ENCODE measurements at regions not wholly inside any gene's neighbourhood (a gene's known extent, or its start where the extent isn't known, plus 50 kb on each side); places are given as distances from the start of the nearest gene placed in this dataset.

GRCh38 chr2:45275806-45276205, 266.6 kb upstream of the SIX2 start:
- DNase-seq, result peak; percentile 88
- ChIA-PET CTCF (no interaction called here), POLR2A (ENCODE audit: unreplicated experiment) (interaction anchor here (0.6 kb wide), 2 partner anchors 10 to 12 kb away, joined by 3 to 9 read pairs; no protein-coding TSS in a partner anchor)
- no peak for TF ChIP-seq CTCF (conservative IDR thresholded peaks at IDR 0.05; ENCODE audit: low read depth, low read length)
- TF ChIP-seq EZH2 (IDR thresholded peaks at IDR 0.05; ENCODE audit: low read length, unreplicated experiment), result no peak
- TF ChIP-seq EZH2phosphoT487 (IDR thresholded peaks at IDR 0.05; ENCODE audit: borderline replicate concordance, low read length), result no peak
- BruUV-seq (replicated peaks), result no TSS peak
- H3K79me2 ChIP-seq (ENCODE audit: low read length), result no peaks in the 10 kb centered on the region
- peaks cover 85% of the 10 kb centered on the region for H3K4me1 ChIP-seq (ENCODE audit: insufficient read depth, low read length)
- peak; percentile 27 for ATAC-seq
- H3K27ac ChIP-seq (ENCODE audit: low read length), result peak overlapping the region; percentile 93
- intact Hi-C loops (cut with micrococcal nuclease), result loop anchor here (5.0 kb wide), 1 partner anchor 104 kb away; no protein-coding TSS in a partner anchor
- H3K9ac ChIP-seq (ENCODE audit: low read length), result peak overlapping the region; percentile 54
- H3K4me2 ChIP-seq (ENCODE audit: low read length), result peak overlapping the region; percentile 60
- no peak overlapping the region for H3K4me3 ChIP-seq (ENCODE audit: low read length)
- H3K27me3 ChIP-seq (ENCODE audit: low read length), result no peaks in the 10 kb centered on the region
- no peaks in the 10 kb centered on the region for H3K36me3 ChIP-seq (ENCODE audit: low read depth, low read length)
- H4K20me1 ChIP-seq (ENCODE audit: low read length), result no peaks in the 10 kb centered on the region
- no peaks in the 10 kb centered on the region for H3K9me2 ChIP-seq (replicated peaks; ENCODE audit: low read length)
- H3F3A ChIP-seq (ENCODE audit: low read length, unreplicated experiment), result peaks cover 8% of the 10 kb centered on the region
- H3K9me3 ChIP-seq (ENCODE audit: low read length), result no peaks in the 10 kb centered on the region
- no peak overlapping the region for H2AFZ ChIP-seq (ENCODE audit: low read length)

GRCh38 chr2:45275242-45275805, 266.1 kb upstream of the SIX2 start:
- no peaks in the 10 kb centered on the region for H3K9me3 ChIP-seq (ENCODE audit: low read length)
- peak overlapping the region; percentile 93 for H3K27ac ChIP-seq (ENCODE audit: low read length)
- peaks cover 80% of the 10 kb centered on the region for H3K4me1 ChIP-seq (ENCODE audit: insufficient read depth, low read length)
- POLR2A ChIA-PET (ENCODE audit: unreplicated experiment), result no interaction called here
- ATAC-seq, result peak; percentile 57
- H3F3A ChIP-seq (ENCODE audit: low read length, unreplicated experiment), result peaks cover 8% of the 10 kb centered on the region
- DNase-seq, result peak; percentile 94
- no peaks in the 10 kb centered on the region for H3K27me3 ChIP-seq (ENCODE audit: low read length)
- peak overlapping the region; percentile 60 for H3K4me2 ChIP-seq (ENCODE audit: low read length)
- H2AFZ ChIP-seq (ENCODE audit: low read length), result no peak overlapping the region
- H3K4me3 ChIP-seq (ENCODE audit: low read length), result no peak overlapping the region
- TF ChIP-seq CTCF (conservative IDR thresholded peaks at IDR 0.05; ENCODE audit: low read depth, low read length) (no peak), EZH2phosphoT487 (IDR thresholded peaks at IDR 0.05; ENCODE audit: borderline replicate concordance, low read length) (no peak), EZH2 (IDR thresholded peaks at IDR 0.05; ENCODE audit: low read length, unreplicated experiment) (no peak)
- intact Hi-C loops (cut with micrococcal nuclease), result loop anchor here (5.0 kb wide), 1 partner anchor 103 kb away; no protein-coding TSS in a partner anchor
- no peaks in the 10 kb centered on the region for H4K20me1 ChIP-seq (ENCODE audit: low read length)
- CTCF ChIA-PET, result no interaction called here
- no peaks in the 10 kb centered on the region for H3K79me2 ChIP-seq (ENCODE audit: low read length)
- no TSS peak for BruUV-seq (replicated peaks)
- peak overlapping the region; percentile 54 for H3K9ac ChIP-seq (ENCODE audit: low read length)
- no peaks in the 10 kb centered on the region for H3K9me2 ChIP-seq (replicated peaks; ENCODE audit: low read length)
- H3K36me3 ChIP-seq (ENCODE audit: low read depth, low read length), result no peaks in the 10 kb centered on the region

- Histone ChIP-seq H3K4me3 (ENCODE audit: low read length) (no peak overlapping the region), H2AFZ (ENCODE audit: low read length) (0 out of 2 replicates have a peak overlapping the region, but pooled peaks have one; percentile 7), H3K4me1 (ENCODE audit: insufficient read depth, low read length) (peaks cover 71% of the 10 kb centered on the region), H3K4me2 (ENCODE audit: low read length) (peak overlapping the region; percentile 60), H3F3A (ENCODE audit: low read length, unreplicated experiment) (peaks cover 8% of the 10 kb centered on the region), H4K20me1 (ENCODE audit: low read length) (no peaks in the 10 kb centered on the region), H3K27ac (ENCODE audit: low read length) (peak overlapping the region; percentile 93), H3K9me3 (ENCODE audit: low read length) (no peaks in the 10 kb centered on the region), H3K9ac (ENCODE audit: low read length) (peak overlapping the region; percentile 54), H3K9me2 (replicated peaks; ENCODE audit: low read length) (no peaks in the 10 kb centered on the region), H3K79me2 (ENCODE audit: low read length) (no peaks in the 10 kb centered on the region), H3K27me3 (ENCODE audit: low read length) (no peaks in the 10 kb centered on the region), H3K36me3 (ENCODE audit: low read depth, low read length) (no peaks in the 10 kb centered on the region)
- TF ChIP-seq CTCF (conservative IDR thresholded peaks at IDR 0.05; ENCODE audit: low read depth, low read length), result no peak
- DNase-seq (peak; percentile 60), ATAC-seq (peak; percentile 5; the same call in 1 of the 2 replicates)
- intact Hi-C loops (cut with micrococcal nuclease), result no loop called here
- BruUV-seq (replicated peaks), result no TSS peak
- CTCF ChIA-PET, result no interaction called here
- POLR2A ChIA-PET (ENCODE audit: unreplicated experiment), result interaction anchor here (0.9 kb wide), 1 partner anchor 8 kb away, joined by 4 read pairs; no protein-coding TSS in a partner anchor
These were observed 265.1 kb upstream of the SIX2 start for GRCh38 chr2:45274250-45274926.
